ENCODE measurements at regions not wholly inside any gene's neighbourhood (a gene's known extent, or its start where the extent isn't known, plus 50 kb on each side); places are given as distances from the start of the nearest gene placed in this dataset.
"Not testable (repeated sequence)": the region's sequence is repeated elsewhere in the genome, so short reads cannot be mapped to it uniquely, and the experiment has no call there.

GRCh38 chr4:132457987-132458386, 691.1 kb upstream of the PCDH10 start:
- H3K4me3 ChIP-seq (ENCODE audit: low read depth, low read length); H3K36me3 ChIP-seq (ENCODE audit: control insufficient read depth, insufficient read depth, low read length); H3K27ac ChIP-seq (ENCODE audit: low read depth, low read length); H3K4me1 ChIP-seq (ENCODE audit: control insufficient read depth, insufficient read depth, low read length); DNase-seq (ENCODE audit: low read depth in 4 of 6, low spot score in 6 of 6); H3K9me3 ChIP-seq (ENCODE audit: control insufficient read depth, insufficient read depth, low read length); H3K27me3 ChIP-seq (ENCODE audit: control insufficient read depth, insufficient read depth, low read length): not testable (repeated sequence)
- WGBS (ENCODE audit: insufficient coverage) = 89% methylated on average over 9 of the region's 9 CpGs

DNA sequence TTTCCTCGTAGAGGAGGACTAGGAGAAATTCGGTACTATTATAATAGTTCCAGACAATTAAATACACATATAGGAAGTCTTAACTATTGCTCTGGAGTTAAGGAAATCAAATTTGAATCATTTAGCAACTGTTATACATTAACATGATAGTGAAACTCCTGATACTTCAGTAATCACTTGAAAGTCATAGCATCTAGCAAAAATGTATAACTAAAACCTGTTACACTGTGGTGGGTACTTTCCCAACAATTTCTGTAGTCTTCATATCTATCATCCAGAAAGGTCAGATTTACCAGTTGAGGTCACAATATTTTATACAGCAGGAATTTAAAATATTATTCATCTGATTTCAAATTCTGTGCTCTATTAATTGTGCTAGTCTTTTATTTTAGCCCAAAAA, 669.6 kb upstream of the PCDH10 start:
- H3K27ac ChIP-seq (ENCODE audit: low read depth, low read length) = no peak overlapping the region
- H3K9me3 ChIP-seq (ENCODE audit: control insufficient read depth, insufficient read depth, low read length) = no peaks in the 10 kb centered on the region
- no peak for DNase-seq (ENCODE audit: low read depth in 4 of 6, low spot score in 6 of 6)
- H3K36me3 ChIP-seq (ENCODE audit: control insufficient read depth, insufficient read depth, low read length) = no peaks in the 10 kb centered on the region
- H3K4me1 ChIP-seq (ENCODE audit: control insufficient read depth, insufficient read depth, low read length) = no peaks in the 10 kb centered on the region
- no peak overlapping the region for H3K4me3 ChIP-seq (ENCODE audit: low read depth, low read length)
- no peaks in the 10 kb centered on the region for H3K27me3 ChIP-seq (ENCODE audit: control insufficient read depth, insufficient read depth, low read length)
- no CpG with 5 or more reads among the region's 2 CpGs for WGBS (ENCODE audit: insufficient coverage)

DNA sequence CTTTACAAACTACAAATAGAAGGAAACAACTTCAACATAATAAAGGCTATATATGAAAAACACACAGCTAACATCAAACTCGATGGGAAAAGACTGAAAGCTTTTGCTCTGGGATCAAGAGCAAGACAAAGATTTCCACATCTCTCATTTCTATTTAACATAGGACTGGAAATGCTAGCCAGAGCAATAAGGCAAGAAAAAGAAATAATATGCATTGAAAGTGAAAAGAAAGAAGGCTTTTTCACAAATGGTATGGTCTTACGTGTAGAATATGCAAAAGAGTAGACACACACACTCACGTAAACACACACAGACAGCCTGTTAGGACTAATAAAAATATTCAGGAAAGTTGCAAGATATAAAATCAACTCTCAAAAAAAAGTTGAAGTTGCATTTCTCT, 660.5 kb upstream of the PCDH10 start:
- no peak overlapping the region for H3K4me3 ChIP-seq (ENCODE audit: low read depth, low read length)
- H3K27me3 ChIP-seq (ENCODE audit: control insufficient read depth, insufficient read depth, low read length) = no peaks in the 10 kb centered on the region
- H3K27ac ChIP-seq (ENCODE audit: low read depth, low read length) = no peak overlapping the region
- H3K36me3 ChIP-seq (ENCODE audit: control insufficient read depth, insufficient read depth, low read length) = no peaks in the 10 kb centered on the region
- no peaks in the 10 kb centered on the region for H3K4me1 ChIP-seq (ENCODE audit: control insufficient read depth, insufficient read depth, low read length)
- no peaks in the 10 kb centered on the region for H3K9me3 ChIP-seq (ENCODE audit: control insufficient read depth, insufficient read depth, low read length)
- no CpG with 5 or more reads among the region's 3 CpGs for WGBS (ENCODE audit: insufficient coverage)
- no peak for DNase-seq (ENCODE audit: low read depth in 4 of 6, low spot score in 6 of 6)

DNA sequence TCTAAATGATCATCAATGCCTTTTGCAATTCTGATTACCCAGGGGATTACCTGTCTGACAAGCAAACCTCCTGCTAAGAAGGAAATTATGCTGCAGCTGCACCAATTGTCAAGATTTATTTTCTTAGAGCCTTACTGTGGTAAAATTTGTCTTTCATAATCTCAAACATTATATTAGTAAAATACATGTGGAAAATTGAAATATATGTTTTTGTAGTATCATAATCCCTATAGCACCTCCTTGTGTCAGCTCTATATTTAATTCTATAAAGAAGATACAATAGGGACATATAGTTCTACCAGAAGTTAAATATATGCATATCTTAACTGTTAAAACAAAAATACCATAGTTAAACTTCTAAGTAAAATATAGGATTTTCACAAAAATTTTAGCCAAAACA, 655.6 kb upstream of the PCDH10 start:
- Histone ChIP-seq H3K36me3 (ENCODE audit: control insufficient read depth, insufficient read depth, low read length) (no peaks in the 10 kb centered on the region), H3K9me3 (ENCODE audit: control insufficient read depth, insufficient read depth, low read length) (no peaks in the 10 kb centered on the region), H3K4me3 (ENCODE audit: low read depth, low read length) (no peak overlapping the region), H3K27ac (ENCODE audit: low read depth, low read length) (no peak overlapping the region), H3K27me3 (ENCODE audit: control insufficient read depth, insufficient read depth, low read length) (no peaks in the 10 kb centered on the region), H3K4me1 (ENCODE audit: control insufficient read depth, insufficient read depth, low read length) (no peaks in the 10 kb centered on the region)
- DNase-seq (ENCODE audit: low read depth in 4 of 6, low spot score in 6 of 6) = peak in 1 of 6 donors; percentile 2

- not testable (repeated sequence) for H3K9me3 ChIP-seq (ENCODE audit: control insufficient read depth, insufficient read depth, low read length); H3K4me3 ChIP-seq (ENCODE audit: low read depth, low read length); H3K4me1 ChIP-seq (ENCODE audit: control insufficient read depth, insufficient read depth, low read length); H3K36me3 ChIP-seq (ENCODE audit: control insufficient read depth, insufficient read depth, low read length); H3K27me3 ChIP-seq (ENCODE audit: control insufficient read depth, insufficient read depth, low read length); H3K27ac ChIP-seq (ENCODE audit: low read depth, low read length); DNase-seq (ENCODE audit: low read depth in 4 of 6, low spot score in 6 of 6)
- 37% methylated on average over 7 of the region's 9 CpGs for WGBS (ENCODE audit: insufficient coverage)
Measured at GRCh38 chr4:132495267-132495812, 653.8 kb upstream of the PCDH10 start.

DNA sequence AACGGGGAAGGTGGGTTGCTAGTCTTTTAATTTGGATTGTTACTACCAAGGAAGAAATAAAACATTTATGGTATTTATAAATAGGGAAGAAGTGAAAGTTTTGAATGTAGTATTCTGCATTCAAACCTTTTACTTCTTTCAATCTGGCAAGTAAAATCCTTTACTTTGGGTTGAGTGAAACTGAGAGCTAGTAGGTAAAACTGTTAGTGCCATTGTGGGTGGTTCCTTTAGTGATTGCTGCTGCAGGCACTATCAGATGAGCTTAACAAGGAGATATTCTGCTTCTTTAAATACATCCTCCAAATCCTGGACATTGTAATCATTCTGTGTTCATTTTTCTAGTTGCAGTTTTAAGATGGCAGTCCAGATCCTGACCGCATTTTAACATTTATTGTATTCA, 650.9 kb upstream of the PCDH10 start:
- no peak for DNase-seq (ENCODE audit: low read depth in 4 of 6, low spot score in 6 of 6)
- Histone ChIP-seq H3K4me3 (ENCODE audit: low read depth, low read length) (no peak overlapping the region), H3K27me3 (ENCODE audit: control insufficient read depth, insufficient read depth, low read length) (no peaks in the 10 kb centered on the region), H3K9me3 (ENCODE audit: control insufficient read depth, insufficient read depth, low read length) (no peaks in the 10 kb centered on the region), H3K4me1 (ENCODE audit: control insufficient read depth, insufficient read depth, low read length) (no peaks in the 10 kb centered on the region), H3K27ac (ENCODE audit: low read depth, low read length) (no peak overlapping the region), H3K36me3 (ENCODE audit: control insufficient read depth, insufficient read depth, low read length) (no peaks in the 10 kb centered on the region)
- WGBS (ENCODE audit: insufficient coverage) = no CpG with 5 or more reads among the region's 2 CpGs

DNA sequence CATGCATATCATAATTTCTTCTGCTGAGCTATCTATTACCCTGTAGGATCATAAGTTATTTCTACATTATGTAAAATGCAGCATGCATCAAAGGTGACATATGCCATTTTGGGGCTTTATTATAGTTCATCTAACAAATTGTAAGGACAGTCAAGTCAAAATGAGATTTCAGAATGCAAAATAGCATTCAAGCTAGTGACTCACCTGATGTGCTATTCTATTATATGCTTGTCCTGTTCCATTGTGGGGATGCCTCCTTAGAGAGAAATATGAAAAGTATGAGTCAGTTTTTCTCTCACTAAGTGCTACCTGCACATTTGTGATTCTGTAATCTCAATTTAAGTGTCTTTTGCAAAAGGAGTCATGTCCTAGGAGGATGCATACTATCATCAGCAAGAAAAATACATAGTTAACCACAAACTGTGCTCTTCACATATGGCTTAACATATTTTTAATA, 647.0 kb upstream of the PCDH10 start:
- DNase-seq (ENCODE audit: low read depth in 4 of 6, low spot score in 6 of 6) = peak in 2 of 6 donors; percentile 2 to 39
- Histone ChIP-seq H3K4me1 (ENCODE audit: control insufficient read depth, insufficient read depth, low read length) (no peaks in the 10 kb centered on the region), H3K27me3 (ENCODE audit: control insufficient read depth, insufficient read depth, low read length) (no peaks in the 10 kb centered on the region), H3K9me3 (ENCODE audit: control insufficient read depth, insufficient read depth, low read length) (no peaks in the 10 kb centered on the region), H3K36me3 (ENCODE audit: control insufficient read depth, insufficient read depth, low read length) (no peaks in the 10 kb centered on the region), H3K27ac (ENCODE audit: low read depth, low read length) (no peak overlapping the region), H3K4me3 (ENCODE audit: low read depth, low read length) (no peak overlapping the region)

- Histone ChIP-seq H3K27me3 (ENCODE audit: control insufficient read depth, insufficient read depth, low read length) (no peaks in the 10 kb centered on the region), H3K4me1 (ENCODE audit: control insufficient read depth, insufficient read depth, low read length) (no peaks in the 10 kb centered on the region), H3K9me3 (ENCODE audit: control insufficient read depth, insufficient read depth, low read length) (no peaks in the 10 kb centered on the region), H3K4me3 (ENCODE audit: low read depth, low read length) (no peak overlapping the region), H3K36me3 (ENCODE audit: control insufficient read depth, insufficient read depth, low read length) (no peaks in the 10 kb centered on the region), H3K27ac (ENCODE audit: low read depth, low read length) (no peak overlapping the region)
- WGBS (ENCODE audit: insufficient coverage) = 44% methylated on average over 2 of the region's 2 CpGs
- DNase-seq (ENCODE audit: low read depth in 4 of 6, low spot score in 6 of 6) = no peak
Measured at GRCh38 chr4:132504438-132504837, 644.7 kb upstream of the PCDH10 start.

GRCh38 chr4:132506568-132506967, 642.5 kb upstream of the PCDH10 start:
- Histone ChIP-seq H3K4me1 (ENCODE audit: control insufficient read depth, insufficient read depth, low read length) (no peaks in the 10 kb centered on the region), H3K9me3 (ENCODE audit: control insufficient read depth, insufficient read depth, low read length) (no peaks in the 10 kb centered on the region), H3K4me3 (ENCODE audit: low read depth, low read length) (no peak overlapping the region), H3K36me3 (ENCODE audit: control insufficient read depth, insufficient read depth, low read length) (no peaks in the 10 kb centered on the region), H3K27ac (ENCODE audit: low read depth, low read length) (no peak overlapping the region), H3K27me3 (ENCODE audit: control insufficient read depth, insufficient read depth, low read length) (no peaks in the 10 kb centered on the region)
- no peak for DNase-seq (ENCODE audit: low read depth in 4 of 6, low spot score in 6 of 6)
- WGBS (ENCODE audit: insufficient coverage) = no CpG with 5 or more reads among the region's 2 CpGs

GRCh38 chr4:132513491-132513890, 635.6 kb upstream of the PCDH10 start:
- no peaks in the 10 kb centered on the region for H3K27me3 ChIP-seq (ENCODE audit: control insufficient read depth, insufficient read depth, low read length)
- no peaks in the 10 kb centered on the region for H3K4me1 ChIP-seq (ENCODE audit: control insufficient read depth, insufficient read depth, low read length)
- no peak overlapping the region for H3K4me3 ChIP-seq (ENCODE audit: low read depth, low read length)
- no peak overlapping the region for H3K27ac ChIP-seq (ENCODE audit: low read depth, low read length)
- no peaks in the 10 kb centered on the region for H3K9me3 ChIP-seq (ENCODE audit: control insufficient read depth, insufficient read depth, low read length)
- no peak for DNase-seq (ENCODE audit: low read depth in 4 of 6, low spot score in 6 of 6)
- no peaks in the 10 kb centered on the region for H3K36me3 ChIP-seq (ENCODE audit: control insufficient read depth, insufficient read depth, low read length)
- 54% methylated on average over 2 of the region's 2 CpGs for WGBS (ENCODE audit: insufficient coverage)
